GM23338 (cell line): ENCODE measurements at regions not wholly inside any gene's neighbourhood (a gene's known extent, or its start where the extent isn't known, plus 50 kb on each side); places are given as distances from the start of the nearest gene placed in this dataset.
A peak's percentile ranks its signal among the peaks of the same experiment; 100 is the strongest.

Experiments used
- ATAC-seq: fragments of 200-7000 bp; cut with Tn5 transposase; 3 replicates; pipeline ENCODE4 v1.9.1; 2020
- DNase-seq: peaks from one replicate; pipeline ENCODE4 v3.0.0-alpha.2; 2015; ENCODE audit warnings: low spot score
- H2AFZ ChIP-seq: fragments of 200-600 bp; sonication (generic); 2 replicates; pipeline ENCODE4 v1.8.0; 2016; ENCODE audit warnings: antibody characterized with exemption, mild to moderate bottlenecking, moderate library complexity
- H3F3A ChIP-seq: fragments of 200-600 bp; sonication (generic); replicated peaks from 2 replicates; pipeline ENCODE4 v1.8.0; 2017; ENCODE audit warnings: antibody characterized with exemption, mixed run types, low read depth
- H3K27ac ChIP-seq: fragments of 200-600 bp; sonication (generic); 2 replicates; pipeline ENCODE4 v1.6.1; 2016; ENCODE audit warnings: low read depth
- H3K27me3 ChIP-seq: fragments of 200-600 bp; sonication (generic); 2 replicates; pipeline ENCODE4 v1.8.0; 2016; ENCODE audit warnings: mild to moderate bottlenecking, mixed run types, moderate library complexity; ENCODE audit not compliant: insufficient read depth
- H3K36me3 ChIP-seq: fragments of 200-600 bp; sonication (generic); 2 replicates; pipeline ENCODE4 v1.8.0; 2016; ENCODE audit warnings: mild to moderate bottlenecking; ENCODE audit not compliant: insufficient read depth
- H3K4me1 ChIP-seq: fragments of 200-600 bp; sonication (generic); 2 replicates; pipeline ENCODE4 v1.8.0; 2016; ENCODE audit warnings: mild to moderate bottlenecking, moderate library complexity; ENCODE audit not compliant: insufficient read depth
- H3K4me2 ChIP-seq: fragments of 200-600 bp; sonication (generic); 2 replicates; pipeline ENCODE4 v1.7.1; 2017; ENCODE audit warnings: mixed run types
- H3K4me3 ChIP-seq: fragments of 200-600 bp; sonication (generic); 2 replicates; pipeline ENCODE4 v1.6.1; 2016; ENCODE audit warnings: mixed run types
- H3K79me2 ChIP-seq: fragments of 200-600 bp; sonication (generic); replicated peaks from 2 replicates; pipeline ENCODE4 v1.8.0; 2017; ENCODE audit warnings: mild to moderate bottlenecking; ENCODE audit not compliant: insufficient read depth
- H3K9me2 ChIP-seq: fragments of 200-600 bp; sonication (generic); 2 replicates; pipeline ENCODE4 v1.8.0; 2017; ENCODE audit not compliant: insufficient read depth
- H4K20me1 ChIP-seq: fragments of 200-600 bp; sonication (generic); replicated peaks from 2 replicates; pipeline ENCODE4 v1.8.0; 2017; ENCODE audit warnings: mild to moderate bottlenecking; ENCODE audit not compliant: insufficient read depth
- H3K27ac Mint-ChIP-seq: 2 replicates; pipeline ENCODE4 v1.8.0; 2020; ENCODE audit warnings: inconsistent platforms, mild to moderate bottlenecking, moderate library complexity, mixed read lengths
- H3K27me3 Mint-ChIP-seq: 3 replicates; pipeline ENCODE4 v1.8.0; 2022; ENCODE audit warnings: low read depth, mild to moderate bottlenecking, moderate library complexity, mixed read lengths, inconsistent platforms; ENCODE audit not compliant: insufficient read depth, poor library complexity
- H3K36me3 Mint-ChIP-seq: 3 replicates; pipeline ENCODE4 v1.8.0; 2021; ENCODE audit warnings: low read depth, mild to moderate bottlenecking, inconsistent platforms, moderate library complexity, mixed read lengths
- H3K4me1 Mint-ChIP-seq: 3 replicates; pipeline ENCODE4 v1.8.0; 2020; ENCODE audit warnings: mild to moderate bottlenecking, inconsistent platforms, mixed read lengths
- H3K4me3 Mint-ChIP-seq: 3 replicates; pipeline ENCODE4 v1.8.0; 2021; ENCODE audit warnings: moderate library complexity, mild to moderate bottlenecking, inconsistent platforms, mixed read lengths
- H3K9me3 Mint-ChIP-seq: 3 replicates; pipeline ENCODE4 v1.8.0; 2020; ENCODE audit warnings: moderate library complexity, mild to moderate bottlenecking, inconsistent platforms, mixed read lengths
- CREB1 ChIP-seq: fragments of 250-450 bp; sonication (Bioruptor Pico); IDR thresholded peaks from 2 replicates; pipeline ENCODE4 v1.5.0; 2020; ENCODE audit warnings: low read depth, mild to moderate bottlenecking, moderate library complexity
- EZH2 ChIP-seq: fragments of 200-600 bp; sonication (generic); IDR thresholded peaks from one replicate; pipeline ENCODE4 v1.8.0; 2017; ENCODE audit warnings: antibody characterized with exemption, mild to moderate bottlenecking, low read depth; ENCODE audit not compliant: unreplicated experiment
- EZH2phosphoT487 ChIP-seq: fragments of 200-600 bp; sonication (generic); IDR thresholded peaks from one replicate; pipeline ENCODE4 v1.8.1; 2018; ENCODE audit warnings: antibody characterized with exemption; ENCODE audit not compliant: unreplicated experiment
- JUNB ChIP-seq: IDR thresholded peaks from one replicate; pipeline ENCODE4 v1.6.1; 2016; ENCODE audit warnings: antibody characterized with exemption; ENCODE audit not compliant: unreplicated experiment
- NANOG ChIP-seq: IDR thresholded peaks from 2 replicates; pipeline ENCODE4 v1.6.1; 2016; ENCODE audit warnings: antibody characterized with exemption, borderline replicate concordance
- POLR2AphosphoS5 ChIP-seq: IDR thresholded peaks from 2 replicates; pipeline ENCODE4 v1.6.1; 2016; ENCODE audit warnings: antibody characterized with exemption, low read depth
- REST ChIP-seq: IDR thresholded peaks from one replicate; pipeline ENCODE4 v1.6.1; 2018; ENCODE audit warnings: antibody characterized with exemption; ENCODE audit not compliant: unreplicated experiment
- STAT1 ChIP-seq: IDR thresholded peaks from one replicate; pipeline ENCODE4 v1.6.1; 2016; ENCODE audit warnings: antibody characterized with exemption; ENCODE audit not compliant: unreplicated experiment
- ZNF114 ChIP-seq: fragments of 250-450 bp; sonication (Bioruptor Pico); IDR thresholded peaks from 2 replicates; pipeline ENCODE4 v1.5.0; 2020; ENCODE audit warnings: mild to moderate bottlenecking, moderate library complexity
- ZNF331 ChIP-seq: fragments of 250-450 bp; sonication (Bioruptor Pico); IDR thresholded peaks from 2 replicates; pipeline ENCODE4 v1.5.0; 2020; ENCODE audit warnings: low read depth, mild to moderate bottlenecking, moderate library complexity
- ZNF462 ChIP-seq: fragments of 250-450 bp; sonication (Bioruptor Pico); IDR thresholded peaks from 2 replicates; pipeline ENCODE4 v1.5.0; 2020; ENCODE audit warnings: mild to moderate bottlenecking, moderate library complexity
- TF ChIP-seq, protein P1 (sequence below), 2 experiments: fragments of 200-600 bp in 1 of 2; sonication (generic) in 1 of 2; conservative IDR thresholded peaks; 2 replicates each; pipeline versions ENCODE4 v1.5.1 to v1.6.1; 2016 to 2017; ENCODE audit warnings: antibody characterized with exemption in 2 of 2, low read depth in 2 of 2, mild to moderate bottlenecking in 2 of 2, moderate library complexity in 1 of 2
- TF ChIP-seq, protein P2 (sequence below): IDR thresholded peaks from 2 replicates; pipeline ENCODE4 v1.6.1; 2016; ENCODE audit warnings: antibody characterized with exemption

- no peaks in the 10 kb centered on the region for H3K79me2 ChIP-seq
- Mint-ChIP-seq H3K27ac (peak overlapping the region; percentile 78; the same call in 1 of the 2 replicates), H3K36me3 (peaks cover 3% of the 10 kb centered on the region; the same call in 1 of the 3 replicates), H3K4me1 (peaks cover 33% of the 10 kb centered on the region), H3K27me3 (peaks cover 10% of the 10 kb centered on the region), H3K9me3 (peaks cover 5% of the 10 kb centered on the region; the same call in 2 of the 3 replicates), H3K4me3 (no peak overlapping the region)
- no peak for ATAC-seq
- TF ChIP-seq ZNF331 (no peak), STAT1 (no peak), NANOG (no peak), REST (no peak), EZH2 (no peak), ZNF114 (CRISPR knock-in tag) (no peak), JUNB (no peak), EZH2phosphoT487 (no peak), CREB1 (CRISPR knock-in tag) (no peak), POLR2AphosphoS5 (no peak), ZNF462 (CRISPR knock-in tag) (no peak)
- TF ChIP-seq, protein P1, sequence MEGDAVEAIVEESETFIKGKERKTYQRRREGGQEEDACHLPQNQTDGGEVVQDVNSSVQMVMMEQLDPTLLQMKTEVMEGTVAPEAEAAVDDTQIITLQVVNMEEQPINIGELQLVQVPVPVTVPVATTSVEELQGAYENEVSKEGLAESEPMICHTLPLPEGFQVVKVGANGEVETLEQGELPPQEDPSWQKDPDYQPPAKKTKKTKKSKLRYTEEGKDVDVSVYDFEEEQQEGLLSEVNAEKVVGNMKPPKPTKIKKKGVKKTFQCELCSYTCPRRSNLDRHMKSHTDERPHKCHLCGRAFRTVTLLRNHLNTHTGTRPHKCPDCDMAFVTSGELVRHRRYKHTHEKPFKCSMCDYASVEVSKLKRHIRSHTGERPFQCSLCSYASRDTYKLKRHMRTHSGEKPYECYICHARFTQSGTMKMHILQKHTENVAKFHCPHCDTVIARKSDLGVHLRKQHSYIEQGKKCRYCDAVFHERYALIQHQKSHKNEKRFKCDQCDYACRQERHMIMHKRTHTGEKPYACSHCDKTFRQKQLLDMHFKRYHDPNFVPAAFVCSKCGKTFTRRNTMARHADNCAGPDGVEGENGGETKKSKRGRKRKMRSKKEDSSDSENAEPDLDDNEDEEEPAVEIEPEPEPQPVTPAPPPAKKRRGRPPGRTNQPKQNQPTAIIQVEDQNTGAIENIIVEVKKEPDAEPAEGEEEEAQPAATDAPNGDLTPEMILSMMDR (conservative IDR thresholded peaks at IDR 0.05; ENCODE audit: low read depth in 2 of 2) = no peak
- TF ChIP-seq, protein P2, sequence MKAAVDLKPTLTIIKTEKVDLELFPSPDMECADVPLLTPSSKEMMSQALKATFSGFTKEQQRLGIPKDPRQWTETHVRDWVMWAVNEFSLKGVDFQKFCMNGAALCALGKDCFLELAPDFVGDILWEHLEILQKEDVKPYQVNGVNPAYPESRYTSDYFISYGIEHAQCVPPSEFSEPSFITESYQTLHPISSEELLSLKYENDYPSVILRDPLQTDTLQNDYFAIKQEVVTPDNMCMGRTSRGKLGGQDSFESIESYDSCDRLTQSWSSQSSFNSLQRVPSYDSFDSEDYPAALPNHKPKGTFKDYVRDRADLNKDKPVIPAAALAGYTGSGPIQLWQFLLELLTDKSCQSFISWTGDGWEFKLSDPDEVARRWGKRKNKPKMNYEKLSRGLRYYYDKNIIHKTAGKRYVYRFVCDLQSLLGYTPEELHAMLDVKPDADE = no peak
- H3K4me2 ChIP-seq = no peak overlapping the region
- H3K36me3 ChIP-seq = 0 out of 2 replicates have a peak, but pooled peaks cover 4% of the 10 kb centered on the region
- H4K20me1 ChIP-seq = no peaks in the 10 kb centered on the region
- DNase-seq = no peak
- H3K4me3 ChIP-seq = no peak overlapping the region
- peaks cover 37% of the 10 kb centered on the region for H3K4me1 ChIP-seq
- no peaks in the 10 kb centered on the region for H3F3A ChIP-seq
- H3K27ac ChIP-seq = no peak overlapping the region
- H3K27me3 ChIP-seq = no peaks in the 10 kb centered on the region
- no peaks in the 10 kb centered on the region for H3K9me2 ChIP-seq
- H2AFZ ChIP-seq = 0 out of 2 replicates have a peak overlapping the region, but pooled peaks have one; percentile 14
Observed at GRCh38 chr6:10266462-10266861, 148.4 kb downstream of the TFAP2A start.
